Tibial nerve (tissue), 4 donors: ENCODE measurements at regions not wholly inside any gene's neighbourhood (a gene's known extent, or its start where the extent isn't known, plus 50 kb on each side); places are given as distances from the start of the nearest gene placed in this dataset.

Experiments
- EP300 ChIP-seq, 2 donors: sonication (generic); formaldehyde crosslinking; IDR thresholded peaks; one replicate each; pipeline ENCODE4 v1.6.1; 2017; ENCODE audit warnings: antibody characterized with exemption in 2 of 2, mild to moderate bottlenecking in 1 of 2
- POLR2A ChIP-seq, 2 donors: fragments of 450-650 bp; IDR thresholded peaks; one replicate each; pipeline ENCODE4 v1.6.1; 2017; ENCODE audit warnings: antibody characterized with exemption in 2 of 2, mild to moderate bottlenecking in 2 of 2, moderate library complexity in 2 of 2
- TF ChIP-seq, protein P1 (sequence below), 5 experiments: fragments of 200-600 bp in 3 of 5; fragments of 450-650 bp in 2 of 5; sonication (generic) in 3 of 5; IDR thresholded peaks; one replicate each; pipeline ENCODE4 v1.5.1; 2016 to 2019; ENCODE audit warnings: antibody characterized with exemption in 5 of 5, mild to moderate bottlenecking in 3 of 5, moderate library complexity in 2 of 5

DNA sequence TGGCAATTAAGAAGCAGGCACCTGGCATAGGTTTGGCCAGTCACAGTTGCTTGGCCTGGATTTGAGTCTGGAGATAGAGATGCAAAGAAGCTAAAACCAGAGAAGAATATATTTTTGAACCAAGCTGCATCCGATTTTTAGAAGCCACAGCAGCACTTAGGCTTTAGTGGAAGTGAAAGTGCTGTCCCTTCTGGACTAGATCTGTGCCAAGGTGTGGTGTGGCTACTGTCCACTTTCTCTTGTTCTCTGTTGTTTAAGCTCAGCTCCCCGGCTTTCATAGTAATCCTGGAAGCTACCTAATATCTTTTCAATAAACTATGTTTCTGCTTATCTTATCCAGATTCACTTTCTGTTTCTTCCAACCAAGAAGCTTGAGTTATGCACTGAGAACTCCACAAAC lies 183.4 kb upstream of the THRB start:
- no peak for TF ChIP-seq POLR2A (IDR thresholded peaks at IDR 0.05)
- no peak for TF ChIP-seq EP300 (IDR thresholded peaks at IDR 0.05)
- TF ChIP-seq, protein P1, sequence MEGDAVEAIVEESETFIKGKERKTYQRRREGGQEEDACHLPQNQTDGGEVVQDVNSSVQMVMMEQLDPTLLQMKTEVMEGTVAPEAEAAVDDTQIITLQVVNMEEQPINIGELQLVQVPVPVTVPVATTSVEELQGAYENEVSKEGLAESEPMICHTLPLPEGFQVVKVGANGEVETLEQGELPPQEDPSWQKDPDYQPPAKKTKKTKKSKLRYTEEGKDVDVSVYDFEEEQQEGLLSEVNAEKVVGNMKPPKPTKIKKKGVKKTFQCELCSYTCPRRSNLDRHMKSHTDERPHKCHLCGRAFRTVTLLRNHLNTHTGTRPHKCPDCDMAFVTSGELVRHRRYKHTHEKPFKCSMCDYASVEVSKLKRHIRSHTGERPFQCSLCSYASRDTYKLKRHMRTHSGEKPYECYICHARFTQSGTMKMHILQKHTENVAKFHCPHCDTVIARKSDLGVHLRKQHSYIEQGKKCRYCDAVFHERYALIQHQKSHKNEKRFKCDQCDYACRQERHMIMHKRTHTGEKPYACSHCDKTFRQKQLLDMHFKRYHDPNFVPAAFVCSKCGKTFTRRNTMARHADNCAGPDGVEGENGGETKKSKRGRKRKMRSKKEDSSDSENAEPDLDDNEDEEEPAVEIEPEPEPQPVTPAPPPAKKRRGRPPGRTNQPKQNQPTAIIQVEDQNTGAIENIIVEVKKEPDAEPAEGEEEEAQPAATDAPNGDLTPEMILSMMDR (IDR thresholded peaks at IDR 0.05), result no peak
